Central memory CD8-positive, alpha-beta T cell (primary cell): ENCODE measurements at regions not wholly inside any gene's neighbourhood (a gene's known extent, or its start where the extent isn't known, plus 50 kb on each side); places are given as distances from the start of the nearest gene placed in this dataset.

Experiments
- ATAC-seq: fragments of 150-1000 bp; cut with Tn5 transposase; replicated peaks from 2 replicates; pipeline ENCODE4 v1.10.0; 2022; ENCODE audit warnings: mild to moderate bottlenecking, moderate FRiP score, moderate number of reproducible peaks; ENCODE audit not compliant: poor library complexity, severe bottlenecking; ENCODE audit errors: extremely low read depth
- DNase-seq, 2 donors: peaks; one replicate each; pipeline ENCODE4 v3.0.0; 2021; ENCODE audit warnings: low spot score in 2 of 2
- H3K27ac Mint-ChIP-seq: one replicate; pipeline ENCODE4 v1.8.0; 2022; ENCODE audit warnings: low read depth, mild to moderate bottlenecking, moderate library complexity, mixed read lengths
- H3K27me3 Mint-ChIP-seq: one replicate; pipeline ENCODE4 v1.8.0; 2022; ENCODE audit warnings: mixed read lengths
- H3K36me3 Mint-ChIP-seq: one replicate; pipeline ENCODE4 v1.8.0; 2022; ENCODE audit warnings: mild to moderate bottlenecking, moderate library complexity, mixed read lengths; ENCODE audit not compliant: insufficient read depth
- H3K4me1 Mint-ChIP-seq: one replicate; pipeline ENCODE4 v1.8.0; 2022; ENCODE audit warnings: mixed read lengths
- H3K4me3 Mint-ChIP-seq: one replicate; pipeline ENCODE4 v1.8.0; 2022; ENCODE audit warnings: mild to moderate bottlenecking, moderate library complexity, mixed read lengths
- H3K9me3 Mint-ChIP-seq: one replicate; pipeline ENCODE4 v1.8.0; 2022; ENCODE audit warnings: mixed read lengths

DNA sequence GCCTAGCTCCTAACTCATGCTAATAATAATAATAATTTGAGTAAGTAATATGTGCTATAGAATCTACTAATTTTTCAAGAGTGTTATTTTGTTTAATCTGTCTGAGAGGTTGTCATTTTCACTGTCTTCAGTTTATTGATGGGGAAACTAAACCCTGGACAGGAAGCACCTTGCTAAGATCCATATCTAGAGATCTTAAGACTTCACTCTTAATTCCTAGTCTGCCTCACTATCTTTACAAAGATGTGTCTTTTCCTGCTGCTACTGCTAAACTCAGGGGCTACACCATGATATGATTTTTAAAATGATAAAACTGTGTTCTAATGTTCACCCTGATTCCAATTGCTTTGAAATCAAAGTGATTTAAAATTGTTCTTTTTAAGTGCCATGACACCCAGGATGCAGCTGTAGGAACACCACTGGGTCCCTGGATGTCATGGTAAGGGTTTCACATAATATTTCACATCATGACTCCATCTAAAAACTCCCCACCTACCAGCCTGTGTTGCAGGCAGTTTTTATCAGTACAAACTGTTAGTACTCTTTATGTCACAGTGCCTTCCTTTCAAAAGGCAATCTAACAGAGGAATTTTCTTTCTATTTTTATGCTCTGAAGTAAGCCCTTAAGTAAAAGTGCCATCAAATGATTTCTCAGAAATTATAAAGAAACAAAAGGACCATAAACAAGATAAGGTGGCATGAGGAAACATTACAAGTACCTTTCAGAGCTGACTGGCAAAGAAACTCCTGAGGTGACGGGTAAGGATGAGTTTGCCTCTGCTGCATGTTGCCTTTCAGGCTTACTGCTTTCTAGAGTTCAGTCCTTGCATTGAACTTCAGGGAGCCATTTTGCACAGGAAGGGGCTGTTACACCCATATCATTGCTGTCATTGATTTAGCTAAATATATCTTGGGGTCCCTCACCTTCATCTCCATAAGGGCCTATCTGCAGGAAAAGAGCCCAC is 160.1 kb upstream of the SATB1 start:
- H3K27me3 Mint-ChIP-seq, result no peaks in the 10 kb centered on the region
- no peak overlapping the region for H3K4me3 Mint-ChIP-seq
- H3K36me3 Mint-ChIP-seq, result no peaks in the 10 kb centered on the region
- H3K9me3 Mint-ChIP-seq, result peaks cover 7% of the 10 kb centered on the region
- H3K27ac Mint-ChIP-seq, result no peak overlapping the region
- H3K4me1 Mint-ChIP-seq, result peaks cover 4% of the 10 kb centered on the region
- no peak for ATAC-seq
- no peak for DNase-seq

DNA sequence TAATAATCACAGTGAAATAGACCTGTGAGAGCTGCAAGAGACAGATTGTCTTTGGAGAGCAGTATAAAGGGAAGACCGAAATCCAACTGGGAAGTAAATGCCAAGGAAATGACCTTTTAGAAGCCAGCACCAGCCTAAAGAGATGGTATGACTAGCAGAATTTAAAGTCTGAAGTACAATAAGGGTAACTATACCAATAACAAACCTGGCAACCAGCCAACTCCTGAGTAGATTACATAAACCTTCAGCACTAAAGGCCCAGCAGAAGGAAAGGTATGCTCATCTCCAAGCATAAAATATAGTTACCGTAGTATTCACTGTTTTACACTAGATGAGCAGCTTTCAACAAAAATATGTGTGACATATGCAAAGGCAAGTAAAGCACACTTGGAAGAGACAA is 155.1 kb upstream of the SATB1 start:
- peaks cover 7% of the 10 kb centered on the region for H3K9me3 Mint-ChIP-seq
- ATAC-seq (no peak), DNase-seq (no peak)
- H3K27me3 Mint-ChIP-seq, result no peaks in the 10 kb centered on the region
- H3K4me1 Mint-ChIP-seq, result peaks cover 5% of the 10 kb centered on the region
- no peak overlapping the region for H3K27ac Mint-ChIP-seq
- no peaks in the 10 kb centered on the region for H3K36me3 Mint-ChIP-seq
- H3K4me3 Mint-ChIP-seq, result no peak overlapping the region

DNA sequence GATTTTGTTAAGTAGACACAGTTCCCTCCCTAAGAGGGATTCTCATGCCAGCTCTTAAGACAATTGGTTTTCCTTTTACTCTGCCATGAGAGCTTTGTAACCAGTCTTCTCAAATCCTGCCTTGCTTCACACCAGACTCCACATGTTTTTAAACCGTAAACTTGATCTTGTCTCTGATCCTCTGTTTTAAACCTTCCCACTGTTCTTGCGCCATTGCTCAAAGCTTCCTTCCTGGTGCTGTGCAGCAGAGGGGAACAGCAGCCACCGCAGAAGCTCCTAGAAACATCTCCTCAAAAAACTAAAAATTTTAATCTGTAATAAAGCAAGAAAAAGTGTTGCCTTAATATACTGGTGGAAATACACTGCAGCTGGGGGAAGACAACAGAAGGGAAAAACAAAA is 154.5 kb upstream of the SATB1 start:
- ATAC-seq (no peak), DNase-seq (no peak)
- Mint-ChIP-seq H3K4me1 (peaks cover 5% of the 10 kb centered on the region), H3K27ac (no peak overlapping the region), H3K27me3 (no peaks in the 10 kb centered on the region), H3K9me3 (peaks cover 7% of the 10 kb centered on the region), H3K4me3 (no peak overlapping the region), H3K36me3 (no peaks in the 10 kb centered on the region)

DNA sequence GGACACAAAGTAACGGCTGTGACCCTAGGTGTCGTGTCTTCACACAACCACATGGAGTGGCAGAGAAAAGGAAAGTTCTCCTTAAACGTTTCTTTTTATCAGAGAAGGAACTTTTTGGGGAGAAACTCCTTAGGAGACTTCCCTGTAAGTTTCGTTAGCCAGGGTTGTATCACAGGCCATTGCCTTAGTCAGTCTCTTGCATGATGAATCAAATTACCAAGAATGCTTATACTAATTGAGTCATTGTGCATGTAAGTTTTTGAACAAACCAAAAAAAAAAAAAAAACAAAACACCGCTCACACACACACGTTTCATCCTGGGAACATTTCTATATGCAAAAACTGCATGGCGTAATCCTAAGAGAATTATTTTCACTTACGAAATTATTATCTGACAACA is 150.4 kb upstream of the SATB1 start:
- no peaks in the 10 kb centered on the region for H3K27me3 Mint-ChIP-seq
- ATAC-seq (no peak), DNase-seq (no peak)
- no peak overlapping the region for H3K27ac Mint-ChIP-seq
- H3K36me3 Mint-ChIP-seq, result no peaks in the 10 kb centered on the region
- H3K4me3 Mint-ChIP-seq, result no peak overlapping the region
- H3K4me1 Mint-ChIP-seq, result peaks cover 4% of the 10 kb centered on the region
- no peaks in the 10 kb centered on the region for H3K9me3 Mint-ChIP-seq

DNA sequence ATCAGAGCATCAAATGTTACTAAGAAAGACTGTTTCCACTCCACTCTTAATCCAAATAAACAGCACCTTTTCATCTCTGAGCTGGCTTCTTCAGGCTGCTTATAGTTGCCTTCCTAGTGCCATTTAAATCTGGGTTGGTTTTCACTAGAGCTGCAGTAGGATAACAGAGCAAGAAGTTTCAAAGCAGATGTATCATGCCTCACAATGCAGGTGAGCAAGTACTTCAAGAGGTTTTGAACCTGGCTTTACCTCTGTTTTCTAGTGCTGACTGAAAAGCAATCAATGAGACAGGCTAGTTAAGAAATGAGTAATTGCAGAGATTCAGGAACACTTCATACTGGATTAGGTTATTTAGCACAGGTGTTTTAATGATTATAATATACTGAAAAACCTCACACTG is 147.7 kb upstream of the SATB1 start:
- Mint-ChIP-seq H3K36me3 (no peaks in the 10 kb centered on the region), H3K4me3 (no peak overlapping the region), H3K27me3 (no peaks in the 10 kb centered on the region), H3K4me1 (no peaks in the 10 kb centered on the region), H3K27ac (no peak overlapping the region), H3K9me3 (no peaks in the 10 kb centered on the region)
- ATAC-seq, result no peak
- no peak for DNase-seq

DNA sequence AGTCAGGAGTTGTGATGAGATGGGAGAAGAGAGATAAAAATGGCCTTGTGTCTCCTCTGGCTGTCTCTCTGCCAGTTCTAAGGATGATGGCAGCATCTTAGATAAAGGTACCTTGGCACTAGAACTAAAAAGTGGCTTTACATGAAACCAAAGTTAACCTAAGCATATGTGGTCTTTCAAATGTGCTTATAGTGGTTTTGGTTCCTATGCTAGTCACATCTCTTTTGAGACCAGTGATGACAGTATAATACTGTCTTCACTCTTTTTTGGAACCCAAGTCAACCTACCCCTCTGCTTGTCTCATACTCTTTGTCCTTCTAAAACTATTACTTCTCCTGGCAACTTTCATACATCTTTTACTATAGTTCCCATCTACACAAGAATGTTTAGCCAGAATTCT is 142.2 kb upstream of the SATB1 start:
- no peaks in the 10 kb centered on the region for H3K27me3 Mint-ChIP-seq
- no peak overlapping the region for H3K27ac Mint-ChIP-seq
- peaks cover 5% of the 10 kb centered on the region for H3K4me1 Mint-ChIP-seq
- no peak for DNase-seq
- H3K9me3 Mint-ChIP-seq, result no peaks in the 10 kb centered on the region
- no peak for ATAC-seq
- H3K36me3 Mint-ChIP-seq, result no peaks in the 10 kb centered on the region
- no peak overlapping the region for H3K4me3 Mint-ChIP-seq

DNA sequence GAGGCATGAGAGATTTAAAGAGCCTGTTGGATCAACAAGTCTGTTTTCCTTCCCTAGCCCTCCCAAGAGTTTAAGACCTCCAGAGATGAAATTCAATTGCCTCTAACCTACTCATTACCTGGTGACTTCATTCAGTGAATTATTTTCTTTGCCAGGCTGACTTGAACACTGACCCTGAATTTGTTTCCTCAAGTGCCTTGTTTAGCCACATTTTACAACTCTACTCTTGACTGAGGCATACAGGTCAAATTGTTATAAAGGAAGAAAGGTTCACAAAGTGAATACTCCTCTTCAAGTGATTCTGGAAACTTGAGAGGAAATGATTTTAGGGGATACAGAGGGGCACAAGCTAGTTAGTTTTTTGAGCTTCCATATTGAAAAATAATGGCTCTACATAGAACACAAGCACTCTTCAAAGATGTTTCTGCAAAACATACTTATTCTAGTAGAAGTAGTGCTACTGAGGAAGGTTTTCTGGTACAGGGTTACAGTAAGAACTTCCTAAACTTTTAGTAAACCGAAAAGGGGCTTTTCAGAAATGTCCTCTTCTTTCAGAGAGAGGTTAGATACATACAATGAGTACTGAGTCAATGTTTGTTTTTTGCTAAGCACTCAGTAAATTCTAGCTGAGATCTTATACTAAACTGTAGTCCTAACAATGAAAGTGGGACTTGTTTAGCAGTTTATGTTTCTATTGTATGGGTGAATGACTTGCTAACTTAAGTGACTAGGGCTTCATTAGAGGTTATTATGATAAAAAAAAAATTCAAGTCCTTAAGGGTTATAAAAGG is 137.4 kb upstream of the SATB1 start:
- H3K4me1 Mint-ChIP-seq, result peaks cover 26% of the 10 kb centered on the region

DNA sequence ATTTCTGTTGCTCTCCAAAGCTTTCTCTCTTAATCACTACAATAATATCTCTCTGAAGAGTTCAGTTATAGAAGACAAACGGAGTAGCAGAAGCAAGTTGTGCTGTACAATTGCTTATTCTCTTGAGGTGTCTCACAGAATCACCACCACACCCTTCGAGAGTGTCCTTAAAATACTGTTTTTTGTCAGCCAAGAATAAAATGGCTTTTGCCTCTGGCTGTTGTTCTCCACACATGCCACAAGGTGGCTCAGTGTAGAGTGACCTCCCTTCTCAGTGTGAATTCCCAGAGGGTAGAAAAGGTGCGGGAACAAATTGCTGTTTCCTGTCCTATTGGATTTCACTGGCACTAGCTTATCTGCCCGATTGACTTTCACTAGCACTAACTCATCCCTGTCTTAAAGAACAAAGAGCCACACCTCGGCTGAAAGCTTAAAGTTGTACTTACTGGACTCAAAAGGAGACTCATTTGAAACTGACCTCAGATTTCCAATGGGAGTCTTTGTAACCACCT is 134.2 kb upstream of the SATB1 start:
- H3K9me3 Mint-ChIP-seq, result no peaks in the 10 kb centered on the region
- peaks cover 4% of the 10 kb centered on the region for H3K36me3 Mint-ChIP-seq
- no peaks in the 10 kb centered on the region for H3K27me3 Mint-ChIP-seq
- peak overlapping the region; percentile 80 for H3K27ac Mint-ChIP-seq
- H3K4me3 Mint-ChIP-seq, result peak overlapping the region; percentile 57
- no peak for ATAC-seq
- DNase-seq, result peak in 1 of 2 donors; percentile 13
- H3K4me1 Mint-ChIP-seq, result peaks cover 27% of the 10 kb centered on the region

More for the DNA sequence above, 137.4 kb upstream of the SATB1 start:
- H3K36me3 Mint-ChIP-seq, result peaks cover 2% of the 10 kb centered on the region
- no peak overlapping the region for H3K4me3 Mint-ChIP-seq
- no peak overlapping the region for H3K27ac Mint-ChIP-seq
- no peak for ATAC-seq
- no peaks in the 10 kb centered on the region for H3K9me3 Mint-ChIP-seq
- no peaks in the 10 kb centered on the region for H3K27me3 Mint-ChIP-seq
- no peak for DNase-seq

DNA sequence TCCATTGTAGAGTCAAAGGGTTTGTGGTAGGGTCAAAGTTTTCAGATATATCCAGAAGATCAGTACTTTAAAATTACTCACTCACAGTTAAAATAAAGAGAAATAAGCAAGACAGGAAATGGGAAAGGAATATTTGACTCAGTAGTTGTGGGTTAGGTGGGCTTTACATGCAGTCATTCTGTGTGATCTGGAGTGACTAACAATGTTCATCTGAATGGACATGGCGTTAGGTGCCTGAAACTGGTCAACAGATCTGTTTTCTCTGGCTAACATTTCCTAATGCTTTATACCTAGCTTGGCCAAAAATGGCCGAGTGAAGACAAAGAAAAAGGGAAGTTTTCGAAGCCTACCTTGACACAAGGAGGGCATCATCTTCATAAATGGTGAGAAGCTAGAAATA is 133.4 kb upstream of the SATB1 start:
- Mint-ChIP-seq H3K27ac (peak overlapping the region; percentile 56), H3K4me3 (no peak overlapping the region), H3K4me1 (peaks cover 27% of the 10 kb centered on the region), H3K36me3 (peaks cover 4% of the 10 kb centered on the region), H3K9me3 (no peaks in the 10 kb centered on the region), H3K27me3 (no peaks in the 10 kb centered on the region)
- ATAC-seq (no peak), DNase-seq (no peak)

DNA sequence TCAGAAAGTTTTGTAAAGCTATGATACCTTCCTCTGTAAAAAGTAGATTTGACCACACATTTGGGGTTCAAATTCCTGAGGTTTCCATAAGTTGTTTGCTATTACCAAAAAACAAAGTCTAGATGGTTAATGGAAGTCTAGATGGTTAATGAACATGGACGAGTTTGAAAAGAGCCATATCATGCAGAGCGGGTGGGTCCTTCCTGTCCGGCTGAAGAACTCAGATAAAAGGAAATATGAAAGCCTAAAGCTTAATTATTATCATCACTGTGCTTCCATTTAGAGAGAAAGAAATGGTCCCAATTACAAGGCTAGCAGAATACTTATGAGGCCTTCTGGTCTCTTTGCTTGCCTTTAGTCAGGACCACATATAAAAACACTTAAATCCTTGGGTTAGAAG is 132.1 kb upstream of the SATB1 start:
- DNase-seq (no peak), ATAC-seq (no peak)
- Mint-ChIP-seq H3K4me1 (peaks cover 27% of the 10 kb centered on the region), H3K4me3 (no peak overlapping the region), H3K9me3 (no peaks in the 10 kb centered on the region), H3K27me3 (no peaks in the 10 kb centered on the region), H3K27ac (no peak overlapping the region), H3K36me3 (peaks cover 4% of the 10 kb centered on the region)

DNA sequence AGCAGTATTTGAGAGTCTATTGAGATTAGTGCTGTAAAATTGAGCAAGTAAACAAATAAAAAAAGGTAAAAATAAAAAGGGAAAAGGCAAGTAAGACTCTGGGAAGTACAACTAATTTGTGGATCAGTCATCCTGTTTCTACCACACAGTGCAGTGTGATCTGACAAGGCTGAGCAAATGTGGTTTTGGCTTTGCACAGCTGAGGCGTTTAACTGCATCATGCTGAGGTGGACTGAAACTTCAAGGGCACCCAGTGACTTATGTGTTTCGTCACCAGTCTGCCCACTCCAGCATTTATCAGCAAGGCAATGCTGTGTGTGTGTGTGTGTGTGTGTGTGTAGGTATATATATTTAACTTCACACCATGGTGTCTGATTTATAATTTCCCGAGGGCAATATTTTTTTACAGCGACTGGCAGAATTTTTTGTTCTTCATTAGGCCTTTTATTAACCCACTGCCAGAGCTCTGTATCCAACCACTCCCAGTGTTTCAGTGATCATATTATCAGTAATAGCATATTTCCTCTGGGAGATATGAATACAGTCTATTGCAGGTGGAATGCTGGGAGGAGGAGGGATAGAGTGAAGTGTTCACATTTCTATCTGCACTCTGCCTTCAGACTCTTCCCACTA is 131.5 kb upstream of the SATB1 start:
- no peaks in the 10 kb centered on the region for H3K27me3 Mint-ChIP-seq
- peak; percentile 93 for ATAC-seq
- peaks cover 27% of the 10 kb centered on the region for H3K4me1 Mint-ChIP-seq
- peak in 1 of 2 donors; percentile 45 for DNase-seq
- no peaks in the 10 kb centered on the region for H3K9me3 Mint-ChIP-seq
- H3K36me3 Mint-ChIP-seq, result peaks cover 4% of the 10 kb centered on the region
- H3K27ac Mint-ChIP-seq, result peak overlapping the region; percentile 36
- no peak overlapping the region for H3K4me3 Mint-ChIP-seq

DNA sequence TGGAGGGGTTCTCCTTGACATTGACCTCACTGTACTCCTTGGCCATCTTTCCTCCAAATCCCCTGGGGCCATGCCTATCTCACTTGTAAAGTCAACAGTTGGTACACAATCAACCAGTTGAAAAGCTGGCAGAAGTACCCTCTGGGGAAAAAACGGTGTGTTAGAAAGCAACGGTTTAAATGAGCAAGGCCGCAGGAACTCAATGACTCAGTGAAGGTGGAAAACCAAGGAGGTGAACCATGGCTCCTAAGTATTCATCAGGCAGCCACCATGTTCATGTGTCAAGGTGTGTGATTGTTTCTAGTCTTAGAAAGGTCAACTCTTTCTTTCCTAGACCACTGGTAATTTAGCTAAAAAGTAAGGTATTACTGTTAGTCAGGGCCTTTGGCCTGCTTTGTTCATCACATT is 130.9 kb upstream of the SATB1 start:
- ATAC-seq (no peak), DNase-seq (no peak)
- H3K27ac Mint-ChIP-seq, result peak overlapping the region; percentile 36
- H3K36me3 Mint-ChIP-seq, result peaks cover 4% of the 10 kb centered on the region
- H3K27me3 Mint-ChIP-seq, result no peaks in the 10 kb centered on the region
- no peaks in the 10 kb centered on the region for H3K9me3 Mint-ChIP-seq
- no peak overlapping the region for H3K4me3 Mint-ChIP-seq
- peaks cover 25% of the 10 kb centered on the region for H3K4me1 Mint-ChIP-seq
